SK-N-SH (cell line): ENCODE measurements at regions not wholly inside any gene's neighbourhood (a gene's known extent, or its start where the extent isn't known, plus 50 kb on each side); places are given as distances from the start of the nearest gene placed in this dataset.

ENCODE experiments used
- ELF1 ChIP-seq: IDR thresholded peaks from 2 replicates; pipeline ENCODE4 v1.4.0; 2012
- FOSL2 ChIP-seq: IDR thresholded peaks from 2 replicates; pipeline ENCODE4 v1.4.0; 2012; ENCODE audit warnings: low read depth, mild to moderate bottlenecking, moderate library complexity, borderline replicate concordance
- NFIC ChIP-seq: IDR thresholded peaks from 2 replicates; pipeline ENCODE4 v1.4.0; 2012; ENCODE audit warnings: borderline replicate concordance
- POLR2AphosphoS5 ChIP-seq: IDR thresholded peaks from 2 replicates; pipeline ENCODE4 v1.6.1; 2012; ENCODE audit warnings: low read depth, low read length
- RAD21 ChIP-seq: IDR thresholded peaks from 2 replicates; pipeline ENCODE4 v1.6.1; 2012; ENCODE audit warnings: mild to moderate bottlenecking, low read length
- RCOR1 ChIP-seq: fragments of 150-350 bp; IDR thresholded peaks from 2 replicates; pipeline ENCODE4 v1.6.1; 2017; ENCODE audit warnings: antibody characterized with exemption, low read length
- RFX5 ChIP-seq: IDR thresholded peaks from 2 replicates; pipeline ENCODE4 v1.6.1; 2012; ENCODE audit warnings: mild to moderate bottlenecking, improper control_type of control experiment, low read length
- SIN3A ChIP-seq: IDR thresholded peaks from 2 replicates; pipeline ENCODE4 v1.6.1; 2012; ENCODE audit warnings: low read depth, mild to moderate bottlenecking, low read length, moderate library complexity, borderline replicate concordance
- SMC3 ChIP-seq: IDR thresholded peaks from 2 replicates; pipeline ENCODE4 v1.6.1; 2012; ENCODE audit warnings: low read depth, low read length, improper control_type of control experiment
- TAF1 ChIP-seq: IDR thresholded peaks from 2 replicates; pipeline ENCODE4 v1.6.1; 2012; ENCODE audit warnings: low read depth, mild to moderate bottlenecking, low read length, moderate library complexity, borderline replicate concordance
- USF2 ChIP-seq: fragments of 150-350 bp; IDR thresholded peaks from 2 replicates; pipeline ENCODE4 v1.6.1; 2017; ENCODE audit warnings: antibody characterized with exemption, low read length, low read depth, borderline replicate concordance
- YY1 ChIP-seq: IDR thresholded peaks from 2 replicates; pipeline ENCODE4 v1.4.0; 2012; ENCODE audit warnings: low read depth, mild to moderate bottlenecking
- TF ChIP-seq, protein P1 (sequence below): fragments of 200-600 bp; sonication (generic); IDR thresholded peaks from 2 replicates; pipeline ENCODE4 v1.6.1; 2017; ENCODE audit warnings: antibody characterized with exemption, mild to moderate bottlenecking, moderate library complexity
- TF ChIP-seq, protein P2 (sequence below): IDR thresholded peaks from 2 replicates; pipeline ENCODE4; 2012

DNA sequence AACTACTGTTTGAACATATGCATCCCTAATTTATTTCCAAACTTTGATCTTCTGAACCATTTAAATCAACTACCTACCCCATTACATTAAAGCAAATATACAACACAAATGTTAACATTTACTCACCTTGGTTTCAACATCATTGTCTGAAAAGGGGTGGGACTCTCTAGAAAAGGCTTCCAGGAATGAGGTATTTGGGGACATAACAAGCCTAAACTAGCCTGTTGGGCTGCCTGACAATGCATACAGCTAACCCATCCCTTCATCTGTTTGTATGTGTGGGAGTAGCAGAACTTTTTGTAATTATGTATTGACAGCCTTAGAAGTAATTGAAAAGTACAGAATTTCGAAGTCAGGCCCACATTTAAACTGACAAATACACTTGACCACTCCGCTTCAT lies 2225.9 kb upstream of the C9orf72 start:
- TF ChIP-seq TAF1: no peak
- TF ChIP-seq NFIC: no peak
- TF ChIP-seq, protein P1, sequence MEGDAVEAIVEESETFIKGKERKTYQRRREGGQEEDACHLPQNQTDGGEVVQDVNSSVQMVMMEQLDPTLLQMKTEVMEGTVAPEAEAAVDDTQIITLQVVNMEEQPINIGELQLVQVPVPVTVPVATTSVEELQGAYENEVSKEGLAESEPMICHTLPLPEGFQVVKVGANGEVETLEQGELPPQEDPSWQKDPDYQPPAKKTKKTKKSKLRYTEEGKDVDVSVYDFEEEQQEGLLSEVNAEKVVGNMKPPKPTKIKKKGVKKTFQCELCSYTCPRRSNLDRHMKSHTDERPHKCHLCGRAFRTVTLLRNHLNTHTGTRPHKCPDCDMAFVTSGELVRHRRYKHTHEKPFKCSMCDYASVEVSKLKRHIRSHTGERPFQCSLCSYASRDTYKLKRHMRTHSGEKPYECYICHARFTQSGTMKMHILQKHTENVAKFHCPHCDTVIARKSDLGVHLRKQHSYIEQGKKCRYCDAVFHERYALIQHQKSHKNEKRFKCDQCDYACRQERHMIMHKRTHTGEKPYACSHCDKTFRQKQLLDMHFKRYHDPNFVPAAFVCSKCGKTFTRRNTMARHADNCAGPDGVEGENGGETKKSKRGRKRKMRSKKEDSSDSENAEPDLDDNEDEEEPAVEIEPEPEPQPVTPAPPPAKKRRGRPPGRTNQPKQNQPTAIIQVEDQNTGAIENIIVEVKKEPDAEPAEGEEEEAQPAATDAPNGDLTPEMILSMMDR: no peak
- no peak for TF ChIP-seq RAD21
- no peak for TF ChIP-seq SMC3
- no peak for TF ChIP-seq POLR2AphosphoS5
- TF ChIP-seq USF2: no peak
- TF ChIP-seq, protein P2, sequence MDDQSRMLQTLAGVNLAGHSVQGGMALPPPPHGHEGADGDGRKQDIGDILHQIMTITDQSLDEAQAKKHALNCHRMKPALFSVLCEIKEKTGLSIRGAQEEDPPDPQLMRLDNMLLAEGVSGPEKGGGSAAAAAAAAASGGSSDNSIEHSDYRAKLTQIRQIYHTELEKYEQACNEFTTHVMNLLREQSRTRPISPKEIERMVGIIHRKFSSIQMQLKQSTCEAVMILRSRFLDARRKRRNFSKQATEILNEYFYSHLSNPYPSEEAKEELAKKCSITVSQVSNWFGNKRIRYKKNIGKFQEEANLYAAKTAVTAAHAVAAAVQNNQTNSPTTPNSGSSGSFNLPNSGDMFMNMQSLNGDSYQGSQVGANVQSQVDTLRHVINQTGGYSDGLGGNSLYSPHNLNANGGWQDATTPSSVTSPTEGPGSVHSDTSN: no peak
- no peak for TF ChIP-seq YY1
- TF ChIP-seq RCOR1: no peak
- no peak for TF ChIP-seq SIN3A
- no peak for TF ChIP-seq FOSL2
- no peak for TF ChIP-seq RFX5
- no peak for TF ChIP-seq ELF1
